H9 (cell line): ENCODE measurements at regions not wholly inside any gene's neighbourhood (a gene's known extent, or its start where the extent isn't known, plus 50 kb on each side); places are given as distances from the start of the nearest gene placed in this dataset.

Source experiments
- DNase-seq: peaks from one replicate; pipeline ENCODE4 v3.0.0-alpha.2; 2017
- H2AFZ ChIP-seq: one replicate; pipeline ENCODE4 v1.6.1; 2013; ENCODE audit warnings: mild to moderate bottlenecking, low read length, control low read depth, moderate library complexity
- H2AK5ac ChIP-seq: 2 replicates; pipeline ENCODE4 v1.6.1; 2013; ENCODE audit warnings: low read length, control low read depth, mixed read lengths; ENCODE audit not compliant: insufficient read length
- H2BK120ac ChIP-seq: one replicate; pipeline ENCODE4 v1.6.1; 2013; ENCODE audit warnings: low read depth, mild to moderate bottlenecking, low read length, control low read depth, inconsistent platforms; ENCODE audit not compliant: poor library complexity, severe bottlenecking
- H2BK12ac ChIP-seq: 2 replicates; pipeline ENCODE4 v1.6.1; 2013; ENCODE audit warnings: low read length, control low read depth, mixed read lengths, low read depth; ENCODE audit not compliant: insufficient read length
- H2BK15ac ChIP-seq: 2 replicates; pipeline ENCODE4 v1.6.1; 2013; ENCODE audit warnings: low read depth, low read length, control low read depth
- H2BK20ac ChIP-seq: one replicate; pipeline ENCODE4 v1.6.1; 2013; ENCODE audit warnings: low read depth, mild to moderate bottlenecking, low read length, control low read depth, inconsistent platforms; ENCODE audit not compliant: poor library complexity, severe bottlenecking
- H2BK5ac ChIP-seq: 2 replicates; pipeline ENCODE4 v1.6.1; 2013; ENCODE audit warnings: low read length, control low read depth, mixed read lengths; ENCODE audit not compliant: insufficient read length
- H3K14ac ChIP-seq: 2 replicates; pipeline ENCODE4 v1.6.1; 2013; ENCODE audit warnings: low read length, control low read depth; ENCODE audit not compliant: insufficient read depth
- H3K18ac ChIP-seq: 2 replicates; pipeline ENCODE4 v1.6.1; 2013; ENCODE audit warnings: low read depth, mild to moderate bottlenecking, mixed read lengths, low read length, control low read depth; ENCODE audit not compliant: insufficient read length
- H3K23ac ChIP-seq: 2 replicates; pipeline ENCODE4 v1.6.1; 2013; ENCODE audit warnings: low read length, control low read depth, mixed read lengths, low read depth; ENCODE audit not compliant: insufficient read length
- H3K23me2 ChIP-seq: 2 replicates; pipeline ENCODE4 v1.6.1; 2013; ENCODE audit warnings: low read depth, mild to moderate bottlenecking, mixed read lengths, low read length, control low read depth; ENCODE audit not compliant: insufficient read length, poor library complexity, severe bottlenecking
- H3K27ac ChIP-seq: 2 replicates; pipeline ENCODE4 v1.5.1; 2013; ENCODE audit warnings: low read length, control low read depth, mixed read lengths, low read depth; ENCODE audit not compliant: insufficient read length
- H3K27me3 ChIP-seq: 2 replicates; pipeline ENCODE4 v1.6.1; 2013; ENCODE audit warnings: low read length, control low read depth, inconsistent platforms; ENCODE audit not compliant: insufficient read depth
- H3K4ac ChIP-seq: 2 replicates; pipeline ENCODE4 v1.6.1; 2013; ENCODE audit warnings: low read depth, mild to moderate bottlenecking, control low read depth, inconsistent platforms, low read length, moderate library complexity
- H3K4me1 ChIP-seq: 2 replicates; pipeline ENCODE4 v1.6.1; 2013; ENCODE audit warnings: low read length, control low read depth, inconsistent platforms; ENCODE audit not compliant: insufficient read depth
- H3K4me2 ChIP-seq: 2 replicates; pipeline ENCODE4 v1.6.1; 2013; ENCODE audit warnings: low read length, control low read depth, mixed read lengths; ENCODE audit not compliant: insufficient read length, insufficient read depth
- H3K56ac ChIP-seq: 2 replicates; pipeline ENCODE4 v1.6.1; 2013; ENCODE audit warnings: low read depth, mild to moderate bottlenecking, mixed read lengths, low read length, control low read depth; ENCODE audit not compliant: insufficient read length
- H3K79me1 ChIP-seq: 2 replicates; pipeline ENCODE4 v1.6.1; 2013; ENCODE audit warnings: low read depth, mild to moderate bottlenecking, moderate library complexity, low read length, control low read depth, inconsistent platforms; ENCODE audit not compliant: insufficient read depth, poor library complexity, severe bottlenecking
- H3K79me2 ChIP-seq: 2 replicates; pipeline ENCODE4 v1.6.1; 2013; ENCODE audit warnings: low read length, control low read depth, inconsistent platforms; ENCODE audit not compliant: insufficient read depth
- H3K9ac ChIP-seq: 2 replicates; pipeline ENCODE4 v1.6.1; 2013; ENCODE audit warnings: low read length, control low read depth, mixed read lengths; ENCODE audit not compliant: insufficient read length; ENCODE audit errors: extremely low read depth
- H3K9me3 ChIP-seq: one replicate; pipeline ENCODE4 v1.6.1; 2013; ENCODE audit warnings: low read depth, low read length, inconsistent platforms; ENCODE audit not compliant: control insufficient read depth
- H3T11ph ChIP-seq: one replicate; pipeline ENCODE4 v1.6.1; 2013; ENCODE audit warnings: mild to moderate bottlenecking, low read length, control low read depth, inconsistent platforms
- H4K20me1 ChIP-seq: one replicate; pipeline ENCODE4 v1.6.1; 2013; ENCODE audit not compliant: control insufficient read depth, insufficient read length, insufficient read depth
- H4K5ac ChIP-seq: 2 replicates; pipeline ENCODE4 v1.6.1; 2013; ENCODE audit warnings: low read depth, mild to moderate bottlenecking, mixed read lengths, low read length, control low read depth; ENCODE audit not compliant: insufficient read length
- H4K8ac ChIP-seq: replicated peaks from 2 replicates; pipeline ENCODE4 v1.6.1; 2013; ENCODE audit warnings: low read length, control low read depth, mixed read lengths, low read depth; ENCODE audit not compliant: insufficient read length
- H4K91ac ChIP-seq: 2 replicates; pipeline ENCODE4 v1.6.1; 2013; ENCODE audit warnings: low read depth, mild to moderate bottlenecking, moderate library complexity, mixed read lengths, low read length, control low read depth; ENCODE audit not compliant: insufficient read length
- H3K27ac Mint-ChIP-seq, 3 experiments: 2 replicates in 2 of 3; 3 replicates in 1 of 3; pipeline ENCODE4 v1.8.0; 2020 to 2021; ENCODE audit warnings: mixed read lengths in 3 of 3, mild to moderate bottlenecking in 1 of 3, moderate library complexity in 1 of 3
- H3K27me3 Mint-ChIP-seq: 2 replicates; pipeline ENCODE4 v1.8.0; 2021; ENCODE audit warnings: low read depth, mild to moderate bottlenecking, moderate library complexity, mixed read lengths
- H3K36me3 Mint-ChIP-seq, 3 experiments: 2 replicates in 2 of 3; 3 replicates in 1 of 3; pipeline ENCODE4 v1.8.0; 2020 to 2021; ENCODE audit warnings: low read depth in 3 of 3, mixed read lengths in 3 of 3; ENCODE audit not compliant: insufficient read depth in 1 of 3
- H3K4me1 Mint-ChIP-seq, 2 experiments: 2 replicates each; pipeline ENCODE4 v1.8.0; 2020; ENCODE audit warnings: mixed read lengths in 2 of 2
- H3K4me3 Mint-ChIP-seq, 2 experiments: 2 replicates in 1 of 2; 3 replicates in 1 of 2; pipeline ENCODE4 v1.8.0; 2020 to 2021; ENCODE audit warnings: mild to moderate bottlenecking in 2 of 2, mixed read lengths in 2 of 2, moderate library complexity in 1 of 2
- H3K9me3 Mint-ChIP-seq, 2 experiments: 2 replicates in 1 of 2; 3 replicates in 1 of 2; pipeline ENCODE4 v1.8.0; 2020; ENCODE audit warnings: mild to moderate bottlenecking in 2 of 2, mixed read lengths in 2 of 2, moderate library complexity in 1 of 2
- WGBS: extraction: QIAGEN DNeasy Blood & Tissue Kit; methylation state at CpG from one replicate; pipeline ENCODE4 v1.1.7; 2013; ENCODE audit warnings: missing lambda C conversion rate, low lambda C conversion rate, mixed read lengths; ENCODE audit not compliant: insufficient read length; ENCODE audit errors: extremely low coverage; 5-methylcytosine and 5-hydroxymethylcytosine counted together
- TF ChIP-seq, protein P1 (sequence below): fragments of 200-600 bp; sonication (generic); conservative IDR thresholded peaks from 3 replicates; pipeline ENCODE4 v1.8.0; 2021; ENCODE audit warnings: antibody characterized with exemption, mild to moderate bottlenecking

GRCh38 chr20:48205786-48206185 lies 420.5 kb upstream of the SULF2 start:
- Histone ChIP-seq H4K91ac (no peak overlapping the region), H3K9me3 (no peaks in the 10 kb centered on the region), H3K27ac (no peak overlapping the region), H3K27me3 (no peaks in the 10 kb centered on the region), H2AFZ (no peak overlapping the region), H3K18ac (no peak overlapping the region), H3K9ac (no peak overlapping the region), H4K20me1 (no peaks in the 10 kb centered on the region), H2BK20ac (no peak overlapping the region), H2BK12ac (no peak overlapping the region), H3K23ac (no peak overlapping the region), H3K56ac (no peak overlapping the region), H3K4me2 (no peak overlapping the region), H4K5ac (no peak overlapping the region), H3K14ac (no peak overlapping the region), H3K23me2 (no peaks in the 10 kb centered on the region), H2BK15ac (no peak overlapping the region), H2AK5ac (no peak overlapping the region), H3T11ph (no peak overlapping the region), H3K4me1 (no peaks in the 10 kb centered on the region), H3K79me2 (no peaks in the 10 kb centered on the region), H3K79me1 (no peaks in the 10 kb centered on the region), H4K8ac (no peak overlapping the region), H2BK120ac (no peak overlapping the region), H2BK5ac (no peak overlapping the region), H3K4ac (no peak overlapping the region)
- Mint-ChIP-seq H3K36me3 (no peaks in the 10 kb centered on the region; a peak in 1 of 7 replicates), H3K4me3 (no peak overlapping the region), H3K27me3 (no peaks in the 10 kb centered on the region), H3K27ac (no peak overlapping the region), H3K9me3 (no peaks in the 10 kb centered on the region), H3K4me1 (peaks cover 6 to 12% of the 10 kb centered on the region in 2 experiments)
- TF ChIP-seq, protein P1, sequence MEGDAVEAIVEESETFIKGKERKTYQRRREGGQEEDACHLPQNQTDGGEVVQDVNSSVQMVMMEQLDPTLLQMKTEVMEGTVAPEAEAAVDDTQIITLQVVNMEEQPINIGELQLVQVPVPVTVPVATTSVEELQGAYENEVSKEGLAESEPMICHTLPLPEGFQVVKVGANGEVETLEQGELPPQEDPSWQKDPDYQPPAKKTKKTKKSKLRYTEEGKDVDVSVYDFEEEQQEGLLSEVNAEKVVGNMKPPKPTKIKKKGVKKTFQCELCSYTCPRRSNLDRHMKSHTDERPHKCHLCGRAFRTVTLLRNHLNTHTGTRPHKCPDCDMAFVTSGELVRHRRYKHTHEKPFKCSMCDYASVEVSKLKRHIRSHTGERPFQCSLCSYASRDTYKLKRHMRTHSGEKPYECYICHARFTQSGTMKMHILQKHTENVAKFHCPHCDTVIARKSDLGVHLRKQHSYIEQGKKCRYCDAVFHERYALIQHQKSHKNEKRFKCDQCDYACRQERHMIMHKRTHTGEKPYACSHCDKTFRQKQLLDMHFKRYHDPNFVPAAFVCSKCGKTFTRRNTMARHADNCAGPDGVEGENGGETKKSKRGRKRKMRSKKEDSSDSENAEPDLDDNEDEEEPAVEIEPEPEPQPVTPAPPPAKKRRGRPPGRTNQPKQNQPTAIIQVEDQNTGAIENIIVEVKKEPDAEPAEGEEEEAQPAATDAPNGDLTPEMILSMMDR: no peak
- no peak for DNase-seq
- WGBS: no CpG with 5 or more reads among the region's 7 CpGs
